ENCODE measurements at regions not wholly inside any gene's neighbourhood (a gene's known extent, or its start where the extent isn't known, plus 50 kb on each side); places are given as distances from the start of the nearest gene placed in this dataset.

DNA sequence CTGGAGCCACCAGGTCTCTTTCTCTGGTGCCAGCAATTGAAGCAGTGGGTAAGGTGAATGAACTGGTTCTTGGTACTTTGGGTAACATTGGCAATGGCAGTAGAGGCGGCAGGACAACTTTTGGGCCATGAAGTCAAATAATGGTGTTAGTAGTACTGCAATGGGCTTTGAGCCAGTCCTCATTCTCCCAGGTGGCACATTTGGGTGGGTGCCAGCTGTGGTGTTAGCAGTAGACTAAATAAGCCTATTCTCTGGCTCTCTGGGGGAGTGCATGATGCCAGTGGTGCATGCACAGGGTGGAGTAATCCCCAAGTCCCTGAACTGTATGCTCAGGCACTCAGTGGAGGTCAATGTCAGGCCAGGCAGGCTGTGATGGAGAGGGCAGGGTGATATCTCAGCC lies 120.2 kb upstream of the LRRTM4 start:
- TF ChIP-seq, protein P1, sequence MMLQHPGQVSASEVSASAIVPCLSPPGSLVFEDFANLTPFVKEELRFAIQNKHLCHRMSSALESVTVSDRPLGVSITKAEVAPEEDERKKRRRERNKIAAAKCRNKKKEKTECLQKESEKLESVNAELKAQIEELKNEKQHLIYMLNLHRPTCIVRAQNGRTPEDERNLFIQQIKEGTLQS (CRISPR knock-in tag; conservative IDR thresholded peaks at IDR 0.05): no peak
- TF ChIP-seq, protein P2, sequence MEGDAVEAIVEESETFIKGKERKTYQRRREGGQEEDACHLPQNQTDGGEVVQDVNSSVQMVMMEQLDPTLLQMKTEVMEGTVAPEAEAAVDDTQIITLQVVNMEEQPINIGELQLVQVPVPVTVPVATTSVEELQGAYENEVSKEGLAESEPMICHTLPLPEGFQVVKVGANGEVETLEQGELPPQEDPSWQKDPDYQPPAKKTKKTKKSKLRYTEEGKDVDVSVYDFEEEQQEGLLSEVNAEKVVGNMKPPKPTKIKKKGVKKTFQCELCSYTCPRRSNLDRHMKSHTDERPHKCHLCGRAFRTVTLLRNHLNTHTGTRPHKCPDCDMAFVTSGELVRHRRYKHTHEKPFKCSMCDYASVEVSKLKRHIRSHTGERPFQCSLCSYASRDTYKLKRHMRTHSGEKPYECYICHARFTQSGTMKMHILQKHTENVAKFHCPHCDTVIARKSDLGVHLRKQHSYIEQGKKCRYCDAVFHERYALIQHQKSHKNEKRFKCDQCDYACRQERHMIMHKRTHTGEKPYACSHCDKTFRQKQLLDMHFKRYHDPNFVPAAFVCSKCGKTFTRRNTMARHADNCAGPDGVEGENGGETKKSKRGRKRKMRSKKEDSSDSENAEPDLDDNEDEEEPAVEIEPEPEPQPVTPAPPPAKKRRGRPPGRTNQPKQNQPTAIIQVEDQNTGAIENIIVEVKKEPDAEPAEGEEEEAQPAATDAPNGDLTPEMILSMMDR (IDR thresholded peaks at IDR 0.05): no peak
- TF ChIP-seq SP1 (CRISPR knock-in tag; conservative IDR thresholded peaks at IDR 0.05) (no peak), ZNF423 (CRISPR knock-in tag; IDR thresholded peaks at IDR 0.05) (no peak), ZNF121 (CRISPR knock-in tag; IDR thresholded peaks at IDR 0.05) (no peak)
- TF ChIP-seq, protein P3, sequence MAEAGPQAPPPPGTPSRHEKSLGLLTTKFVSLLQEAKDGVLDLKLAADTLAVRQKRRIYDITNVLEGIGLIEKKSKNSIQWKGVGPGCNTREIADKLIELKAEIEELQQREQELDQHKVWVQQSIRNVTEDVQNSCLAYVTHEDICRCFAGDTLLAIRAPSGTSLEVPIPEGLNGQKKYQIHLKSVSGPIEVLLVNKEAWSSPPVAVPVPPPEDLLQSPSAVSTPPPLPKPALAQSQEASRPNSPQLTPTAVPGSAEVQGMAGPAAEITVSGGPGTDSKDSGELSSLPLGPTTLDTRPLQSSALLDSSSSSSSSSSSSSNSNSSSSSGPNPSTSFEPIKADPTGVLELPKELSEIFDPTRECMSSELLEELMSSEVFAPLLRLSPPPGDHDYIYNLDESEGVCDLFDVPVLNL (CRISPR knock-in tag; IDR thresholded peaks at IDR 0.05; ENCODE audit: borderline replicate concordance, low read depth): no peak
- TF ChIP-seq, protein P4, sequence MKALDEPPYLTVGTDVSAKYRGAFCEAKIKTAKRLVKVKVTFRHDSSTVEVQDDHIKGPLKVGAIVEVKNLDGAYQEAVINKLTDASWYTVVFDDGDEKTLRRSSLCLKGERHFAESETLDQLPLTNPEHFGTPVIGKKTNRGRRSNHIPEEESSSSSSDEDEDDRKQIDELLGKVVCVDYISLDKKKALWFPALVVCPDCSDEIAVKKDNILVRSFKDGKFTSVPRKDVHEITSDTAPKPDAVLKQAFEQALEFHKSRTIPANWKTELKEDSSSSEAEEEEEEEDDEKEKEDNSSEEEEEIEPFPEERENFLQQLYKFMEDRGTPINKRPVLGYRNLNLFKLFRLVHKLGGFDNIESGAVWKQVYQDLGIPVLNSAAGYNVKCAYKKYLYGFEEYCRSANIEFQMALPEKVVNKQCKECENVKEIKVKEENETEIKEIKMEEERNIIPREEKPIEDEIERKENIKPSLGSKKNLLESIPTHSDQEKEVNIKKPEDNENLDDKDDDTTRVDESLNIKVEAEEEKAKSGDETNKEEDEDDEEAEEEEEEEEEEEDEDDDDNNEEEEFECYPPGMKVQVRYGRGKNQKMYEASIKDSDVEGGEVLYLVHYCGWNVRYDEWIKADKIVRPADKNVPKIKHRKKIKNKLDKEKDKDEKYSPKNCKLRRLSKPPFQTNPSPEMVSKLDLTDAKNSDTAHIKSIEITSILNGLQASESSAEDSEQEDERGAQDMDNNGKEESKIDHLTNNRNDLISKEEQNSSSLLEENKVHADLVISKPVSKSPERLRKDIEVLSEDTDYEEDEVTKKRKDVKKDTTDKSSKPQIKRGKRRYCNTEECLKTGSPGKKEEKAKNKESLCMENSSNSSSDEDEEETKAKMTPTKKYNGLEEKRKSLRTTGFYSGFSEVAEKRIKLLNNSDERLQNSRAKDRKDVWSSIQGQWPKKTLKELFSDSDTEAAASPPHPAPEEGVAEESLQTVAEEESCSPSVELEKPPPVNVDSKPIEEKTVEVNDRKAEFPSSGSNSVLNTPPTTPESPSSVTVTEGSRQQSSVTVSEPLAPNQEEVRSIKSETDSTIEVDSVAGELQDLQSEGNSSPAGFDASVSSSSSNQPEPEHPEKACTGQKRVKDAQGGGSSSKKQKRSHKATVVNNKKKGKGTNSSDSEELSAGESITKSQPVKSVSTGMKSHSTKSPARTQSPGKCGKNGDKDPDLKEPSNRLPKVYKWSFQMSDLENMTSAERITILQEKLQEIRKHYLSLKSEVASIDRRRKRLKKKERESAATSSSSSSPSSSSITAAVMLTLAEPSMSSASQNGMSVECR (CRISPR knock-in tag; IDR thresholded peaks at IDR 0.05; ENCODE audit: borderline replicate concordance): no peak
